ENCODE measurements at regions not wholly inside any gene's neighbourhood (a gene's known extent, or its start where the extent isn't known, plus 50 kb on each side); places are given as distances from the start of the nearest gene placed in this dataset.

GRCh38 chr9:12232836-12233235 is 460.3 kb upstream of the TYRP1 start:
- H3K4me1 ChIP-seq (ENCODE audit: insufficient read depth, poor library complexity, severe bottlenecking), result no peaks in the 10 kb centered on the region
- no peaks in the 10 kb centered on the region for H3K36me3 ChIP-seq (ENCODE audit: low read depth)
- H3K27ac ChIP-seq (ENCODE audit: poor library complexity, severe bottlenecking), result no peak overlapping the region
- no peak for ATAC-seq (ENCODE audit: low read depth)
- H3K9me3 ChIP-seq (ENCODE audit: severe bottlenecking), result no peaks in the 10 kb centered on the region
- TF ChIP-seq, protein P1, sequence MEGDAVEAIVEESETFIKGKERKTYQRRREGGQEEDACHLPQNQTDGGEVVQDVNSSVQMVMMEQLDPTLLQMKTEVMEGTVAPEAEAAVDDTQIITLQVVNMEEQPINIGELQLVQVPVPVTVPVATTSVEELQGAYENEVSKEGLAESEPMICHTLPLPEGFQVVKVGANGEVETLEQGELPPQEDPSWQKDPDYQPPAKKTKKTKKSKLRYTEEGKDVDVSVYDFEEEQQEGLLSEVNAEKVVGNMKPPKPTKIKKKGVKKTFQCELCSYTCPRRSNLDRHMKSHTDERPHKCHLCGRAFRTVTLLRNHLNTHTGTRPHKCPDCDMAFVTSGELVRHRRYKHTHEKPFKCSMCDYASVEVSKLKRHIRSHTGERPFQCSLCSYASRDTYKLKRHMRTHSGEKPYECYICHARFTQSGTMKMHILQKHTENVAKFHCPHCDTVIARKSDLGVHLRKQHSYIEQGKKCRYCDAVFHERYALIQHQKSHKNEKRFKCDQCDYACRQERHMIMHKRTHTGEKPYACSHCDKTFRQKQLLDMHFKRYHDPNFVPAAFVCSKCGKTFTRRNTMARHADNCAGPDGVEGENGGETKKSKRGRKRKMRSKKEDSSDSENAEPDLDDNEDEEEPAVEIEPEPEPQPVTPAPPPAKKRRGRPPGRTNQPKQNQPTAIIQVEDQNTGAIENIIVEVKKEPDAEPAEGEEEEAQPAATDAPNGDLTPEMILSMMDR (IDR thresholded peaks at IDR 0.05; ENCODE audit: poor library complexity, severe bottlenecking), result no peak
- H3K4me3 ChIP-seq (ENCODE audit: severe bottlenecking), result no peak overlapping the region
- no peaks in the 10 kb centered on the region for H3K27me3 ChIP-seq (ENCODE audit: insufficient read depth, poor library complexity, severe bottlenecking)
- no peak for DNase-seq (ENCODE audit: low spot score)

DNA sequence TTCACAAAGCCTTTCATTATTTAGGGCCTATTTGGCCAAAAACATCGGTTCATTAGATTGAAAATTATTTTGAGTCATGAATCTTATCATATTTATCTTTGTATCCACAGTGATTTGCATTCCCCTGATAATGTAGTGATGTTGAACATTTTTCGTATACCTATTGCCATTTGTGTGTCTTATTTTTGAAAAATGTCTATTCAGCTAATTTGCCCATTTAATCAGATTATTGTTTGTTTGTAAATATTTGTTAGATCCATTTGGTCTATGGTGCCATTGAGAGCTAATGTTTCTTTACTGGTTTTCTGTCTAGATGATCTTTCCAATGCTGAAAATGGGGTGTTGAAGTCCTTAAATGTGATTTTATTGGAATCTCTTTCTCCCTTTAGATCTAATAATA is 439.2 kb upstream of the TYRP1 start:
- TF ChIP-seq, protein P1 (IDR thresholded peaks at IDR 0.05; ENCODE audit: poor library complexity, severe bottlenecking), result no peak
- no peak overlapping the region for H3K27ac ChIP-seq (ENCODE audit: poor library complexity, severe bottlenecking)
- no peak for ATAC-seq (ENCODE audit: low read depth)
- DNase-seq (ENCODE audit: low spot score), result no peak
- no peaks in the 10 kb centered on the region for H3K27me3 ChIP-seq (ENCODE audit: insufficient read depth, poor library complexity, severe bottlenecking)
- H3K4me3 ChIP-seq (ENCODE audit: severe bottlenecking), result no peak overlapping the region
- H3K4me1 ChIP-seq (ENCODE audit: insufficient read depth, poor library complexity, severe bottlenecking), result no peaks in the 10 kb centered on the region
- H3K9me3 ChIP-seq (ENCODE audit: severe bottlenecking), result no peaks in the 10 kb centered on the region
- no peaks in the 10 kb centered on the region for H3K36me3 ChIP-seq (ENCODE audit: low read depth)

DNA sequence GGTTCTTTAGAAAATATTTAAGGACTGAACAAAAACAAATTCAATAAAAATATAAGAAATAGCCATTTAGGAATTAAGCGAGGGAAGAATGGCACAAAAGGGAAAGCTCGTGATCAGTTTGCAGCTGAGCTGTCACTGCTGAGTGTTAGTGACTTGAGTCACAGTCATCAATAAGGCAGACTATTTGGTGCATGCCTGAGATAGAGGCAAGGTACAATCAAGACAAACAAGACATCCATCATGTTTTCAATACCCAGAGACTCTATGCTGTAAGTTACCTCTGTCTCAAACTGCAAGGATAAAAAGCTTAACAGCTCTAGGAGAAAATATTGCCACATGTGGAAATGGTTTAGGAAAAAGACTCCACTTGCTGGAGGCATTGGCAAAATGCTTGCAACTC is 426.4 kb upstream of the TYRP1 start:
- Histone ChIP-seq H3K9me3 (ENCODE audit: severe bottlenecking) (no peaks in the 10 kb centered on the region), H3K27me3 (ENCODE audit: insufficient read depth, poor library complexity, severe bottlenecking) (no peaks in the 10 kb centered on the region), H3K27ac (ENCODE audit: poor library complexity, severe bottlenecking) (no peak overlapping the region), H3K4me3 (ENCODE audit: severe bottlenecking) (no peak overlapping the region), H3K4me1 (ENCODE audit: insufficient read depth, poor library complexity, severe bottlenecking) (no peaks in the 10 kb centered on the region), H3K36me3 (ENCODE audit: low read depth) (no peaks in the 10 kb centered on the region)
- TF ChIP-seq, protein P1 (IDR thresholded peaks at IDR 0.05; ENCODE audit: poor library complexity, severe bottlenecking), result no peak
- ATAC-seq (ENCODE audit: low read depth), result no peak
- no peak for DNase-seq (ENCODE audit: low spot score)

DNA sequence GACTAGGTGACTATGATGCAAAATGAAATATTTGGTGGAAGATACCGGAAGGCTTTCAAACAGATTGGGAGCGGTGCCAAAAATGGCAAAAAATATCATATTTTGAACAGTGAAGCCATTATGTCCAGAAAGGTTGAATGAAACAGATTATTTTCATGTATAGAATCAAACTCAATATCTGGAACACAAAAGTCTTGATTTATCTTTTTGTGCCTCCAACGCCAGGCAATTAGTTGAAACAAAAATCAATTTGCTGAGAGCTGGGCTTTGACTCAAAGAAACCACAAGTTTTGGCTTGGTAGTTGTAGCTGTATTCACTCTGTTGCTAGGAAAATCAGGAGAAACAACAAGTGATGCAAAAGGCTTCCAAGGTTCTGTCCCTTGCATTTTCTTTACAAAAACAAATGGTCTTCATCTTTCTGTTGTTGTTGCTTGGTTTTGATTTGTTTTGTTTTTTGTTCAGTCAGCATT is 421.7 kb upstream of the TYRP1 start:
- ATAC-seq (ENCODE audit: low read depth) (no peak), DNase-seq (ENCODE audit: low spot score) (no peak)
- Histone ChIP-seq H3K36me3 (ENCODE audit: low read depth) (no peaks in the 10 kb centered on the region), H3K27me3 (ENCODE audit: insufficient read depth, poor library complexity, severe bottlenecking) (no peaks in the 10 kb centered on the region), H3K27ac (ENCODE audit: poor library complexity, severe bottlenecking) (no peak overlapping the region), H3K4me1 (ENCODE audit: insufficient read depth, poor library complexity, severe bottlenecking) (no peaks in the 10 kb centered on the region), H3K4me3 (ENCODE audit: severe bottlenecking) (no peak overlapping the region), H3K9me3 (ENCODE audit: severe bottlenecking) (no peaks in the 10 kb centered on the region)
- TF ChIP-seq, protein P1 (IDR thresholded peaks at IDR 0.05; ENCODE audit: poor library complexity, severe bottlenecking), result no peak

GRCh38 chr9:12272471-12273120 is 420.6 kb upstream of the TYRP1 start:
- DNase-seq (ENCODE audit: low spot score) (no peak), ATAC-seq (ENCODE audit: low read depth) (no peak)
- Histone ChIP-seq H3K36me3 (ENCODE audit: low read depth) (no peaks in the 10 kb centered on the region), H3K4me1 (ENCODE audit: insufficient read depth, poor library complexity, severe bottlenecking) (no peaks in the 10 kb centered on the region), H3K27ac (ENCODE audit: poor library complexity, severe bottlenecking) (no peak overlapping the region), H3K4me3 (ENCODE audit: severe bottlenecking) (no peak overlapping the region), H3K27me3 (ENCODE audit: insufficient read depth, poor library complexity, severe bottlenecking) (peaks cover 4% of the 10 kb centered on the region), H3K9me3 (ENCODE audit: severe bottlenecking) (no peaks in the 10 kb centered on the region)
- TF ChIP-seq, protein P1 (IDR thresholded peaks at IDR 0.05; ENCODE audit: poor library complexity, severe bottlenecking), result no peak

Data from RWPE2 (cell line).